Activated T-helper 17 cell treated with anti-CD3 and anti-CD28 coated beads, Interleukin-2, amount 50 U/mL, for 72 hours (primary cell): ENCODE measurements at regions not wholly inside any gene's neighbourhood (a gene's known extent, or its start where the extent isn't known, plus 50 kb on each side); places are given as distances from the start of the nearest gene placed in this dataset.
"Not testable (repeated sequence)": the region's sequence is repeated elsewhere in the genome, so short reads cannot be mapped to it uniquely, and the experiment has no call there.

Experiments used
- ATAC-seq: fragments of 150-1000 bp; cut with Tn5 transposase; replicated peaks from 2 replicates; pipeline ENCODE4 v1.10.0; 2021; ENCODE audit warnings: mild to moderate bottlenecking, moderate library complexity
- H3K27ac Mint-ChIP-seq: one replicate; pipeline ENCODE4 v1.8.0; 2022; ENCODE audit warnings: mixed read lengths
- H3K27me3 Mint-ChIP-seq: one replicate; pipeline ENCODE4 v1.8.0; 2022; ENCODE audit warnings: mixed read lengths
- H3K36me3 Mint-ChIP-seq: one replicate; pipeline ENCODE4 v1.8.0; 2022; ENCODE audit warnings: low read depth, mild to moderate bottlenecking, mixed read lengths
- H3K4me1 Mint-ChIP-seq: one replicate; pipeline ENCODE4 v1.8.0; 2022; ENCODE audit warnings: mixed read lengths
- H3K4me3 Mint-ChIP-seq: one replicate; pipeline ENCODE4 v1.8.0; 2022; ENCODE audit warnings: mild to moderate bottlenecking, mixed read lengths
- H3K9me3 Mint-ChIP-seq: one replicate; pipeline ENCODE4 v1.8.0; 2022; ENCODE audit warnings: mixed read lengths

GRCh38 chr6:153984811-153985210, 54.2 kb upstream of the OPRM1 start:
- Mint-ChIP-seq H3K36me3 (no peaks in the 10 kb centered on the region), H3K4me3 (no peak overlapping the region), H3K9me3 (peaks cover 5% of the 10 kb centered on the region), H3K27me3 (peaks cover 12% of the 10 kb centered on the region), H3K27ac (no peak overlapping the region), H3K4me1 (no peaks in the 10 kb centered on the region)
- no peak for ATAC-seq

GRCh38 chr6:153980171-153980570, 58.9 kb upstream of the OPRM1 start:
- ATAC-seq, result no peak
- H3K9me3 Mint-ChIP-seq, result peaks cover 7% of the 10 kb centered on the region
- H3K27me3 Mint-ChIP-seq, result peaks cover 7% of the 10 kb centered on the region
- no peaks in the 10 kb centered on the region for H3K36me3 Mint-ChIP-seq
- no peaks in the 10 kb centered on the region for H3K4me1 Mint-ChIP-seq
- H3K27ac Mint-ChIP-seq, result no peak overlapping the region
- H3K4me3 Mint-ChIP-seq, result no peak overlapping the region

- not testable (repeated sequence) for H3K27ac Mint-ChIP-seq, H3K4me1 Mint-ChIP-seq, H3K9me3 Mint-ChIP-seq, ATAC-seq, H3K27me3 Mint-ChIP-seq, H3K4me3 Mint-ChIP-seq, H3K36me3 Mint-ChIP-seq
These were observed 60.0 kb upstream of the OPRM1 start for GRCh38 chr6:153978911-153979548.

GRCh38 chr6:153976921-153977693, 61.9 kb upstream of the OPRM1 start:
- Mint-ChIP-seq H3K36me3 (no peaks in the 10 kb centered on the region), H3K27me3 (peaks cover under 1% of the 10 kb centered on the region), H3K9me3 (peaks cover 4% of the 10 kb centered on the region), H3K27ac (no peak overlapping the region), H3K4me3 (no peak overlapping the region), H3K4me1 (no peaks in the 10 kb centered on the region)
- no peak for ATAC-seq

- H3K36me3 Mint-ChIP-seq, result no peaks in the 10 kb centered on the region
- no peak overlapping the region for H3K4me3 Mint-ChIP-seq
- no peak overlapping the region for H3K27ac Mint-ChIP-seq
- no peaks in the 10 kb centered on the region for H3K9me3 Mint-ChIP-seq
- ATAC-seq, result no peak
- no peaks in the 10 kb centered on the region for H3K27me3 Mint-ChIP-seq
- no peaks in the 10 kb centered on the region for H3K4me1 Mint-ChIP-seq
These were observed 73.0 kb upstream of the OPRM1 start for GRCh38 chr6:153966001-153966400.

- H3K27ac Mint-ChIP-seq, result no peak overlapping the region
- H3K4me1 Mint-ChIP-seq, result no peaks in the 10 kb centered on the region
- ATAC-seq, result no peak
- no peak overlapping the region for H3K4me3 Mint-ChIP-seq
- H3K27me3 Mint-ChIP-seq, result no peaks in the 10 kb centered on the region
- H3K9me3 Mint-ChIP-seq, result no peaks in the 10 kb centered on the region
- no peaks in the 10 kb centered on the region for H3K36me3 Mint-ChIP-seq
These were observed 75.7 kb upstream of the OPRM1 start for GRCh38 chr6:153963352-153963751.

GRCh38 chr6:153962555-153962954, 76.5 kb upstream of the OPRM1 start:
- H3K36me3 Mint-ChIP-seq, result no peaks in the 10 kb centered on the region
- no peak overlapping the region for H3K27ac Mint-ChIP-seq
- no peaks in the 10 kb centered on the region for H3K27me3 Mint-ChIP-seq
- H3K4me1 Mint-ChIP-seq, result no peaks in the 10 kb centered on the region
- no peak overlapping the region for H3K4me3 Mint-ChIP-seq
- ATAC-seq, result no peak
- H3K9me3 Mint-ChIP-seq, result no peaks in the 10 kb centered on the region

GRCh38 chr6:153960741-153961140, 78.3 kb upstream of the OPRM1 start:
- H3K9me3 Mint-ChIP-seq, result no peaks in the 10 kb centered on the region
- no peak for ATAC-seq
- H3K27ac Mint-ChIP-seq, result no peak overlapping the region
- no peaks in the 10 kb centered on the region for H3K36me3 Mint-ChIP-seq
- H3K4me1 Mint-ChIP-seq, result no peaks in the 10 kb centered on the region
- H3K27me3 Mint-ChIP-seq, result no peaks in the 10 kb centered on the region
- H3K4me3 Mint-ChIP-seq, result no peak overlapping the region

- Mint-ChIP-seq H3K4me1 (no peaks in the 10 kb centered on the region), H3K9me3 (no peaks in the 10 kb centered on the region), H3K27me3 (no peaks in the 10 kb centered on the region), H3K36me3 (no peaks in the 10 kb centered on the region), H3K27ac (no peak overlapping the region), H3K4me3 (no peak overlapping the region)
- no peak for ATAC-seq
These were observed 78.8 kb upstream of the OPRM1 start for GRCh38 chr6:153960281-153960680.

GRCh38 chr6:153959276-153959675, 79.8 kb upstream of the OPRM1 start:
- ATAC-seq, result no peak
- Mint-ChIP-seq H3K27ac (no peak overlapping the region), H3K27me3 (no peaks in the 10 kb centered on the region), H3K36me3 (no peaks in the 10 kb centered on the region), H3K4me1 (no peaks in the 10 kb centered on the region), H3K4me3 (no peak overlapping the region), H3K9me3 (no peaks in the 10 kb centered on the region)

- Mint-ChIP-seq H3K9me3 (no peaks in the 10 kb centered on the region), H3K4me1 (no peaks in the 10 kb centered on the region), H3K27ac (no peak overlapping the region), H3K27me3 (no peaks in the 10 kb centered on the region), H3K4me3 (no peak overlapping the region), H3K36me3 (no peaks in the 10 kb centered on the region)
- ATAC-seq, result no peak
These were observed 80.2 kb upstream of the OPRM1 start for GRCh38 chr6:153958860-153959259.

GRCh38 chr6:153957394-153957793, 81.6 kb upstream of the OPRM1 start:
- no peaks in the 10 kb centered on the region for H3K36me3 Mint-ChIP-seq
- no peaks in the 10 kb centered on the region for H3K27me3 Mint-ChIP-seq
- no peaks in the 10 kb centered on the region for H3K4me1 Mint-ChIP-seq
- H3K9me3 Mint-ChIP-seq, result no peaks in the 10 kb centered on the region
- no peak overlapping the region for H3K4me3 Mint-ChIP-seq
- no peak overlapping the region for H3K27ac Mint-ChIP-seq
- no peak for ATAC-seq

GRCh38 chr6:153956808-153957207, 82.2 kb upstream of the OPRM1 start:
- no peaks in the 10 kb centered on the region for H3K4me1 Mint-ChIP-seq

GRCh38 chr6:153949616-153950015, 89.4 kb upstream of the OPRM1 start:
- Mint-ChIP-seq H3K4me3 (no peak overlapping the region), H3K27me3 (peaks cover 14% of the 10 kb centered on the region), H3K9me3 (peaks cover 3% of the 10 kb centered on the region), H3K4me1 (no peaks in the 10 kb centered on the region), H3K27ac (no peak overlapping the region), H3K36me3 (no peaks in the 10 kb centered on the region)
- ATAC-seq, result no peak

More at GRCh38 chr6:153956808-153957207, 82.2 kb upstream of the OPRM1 start:
- Mint-ChIP-seq H3K4me3 (no peak overlapping the region), H3K27ac (no peak overlapping the region), H3K27me3 (no peaks in the 10 kb centered on the region), H3K9me3 (no peaks in the 10 kb centered on the region), H3K36me3 (no peaks in the 10 kb centered on the region)
- no peak for ATAC-seq

GRCh38 chr6:153947808-153948447, 91.1 kb upstream of the OPRM1 start:
- Mint-ChIP-seq H3K4me3 (no peak overlapping the region), H3K36me3 (no peaks in the 10 kb centered on the region), H3K27ac (no peak overlapping the region), H3K4me1 (no peaks in the 10 kb centered on the region), H3K27me3 (peaks cover 14% of the 10 kb centered on the region), H3K9me3 (peaks cover 3% of the 10 kb centered on the region)
- no peak for ATAC-seq
